Heart right ventricle (tissue), 16 donors: ENCODE measurements at regions not wholly inside any gene's neighbourhood (a gene's known extent, or its start where the extent isn't known, plus 50 kb on each side); places are given as distances from the start of the nearest gene placed in this dataset.
"Not testable (repeated sequence)": the region's sequence is repeated elsewhere in the genome, so short reads cannot be mapped to it uniquely, and the experiment has no call there.

Experiments
- ATAC-seq, 8 donors: fragments of 200-7000 bp; cut with Tn5 transposase; one replicate each; pipeline ENCODE4 v1.9.1; 2020; ENCODE audit warnings: mild to moderate bottlenecking in 8 of 8, moderate library complexity in 8 of 8, moderate number of reproducible peaks in 1 of 8
- DNase-seq, 2 donors: peaks; one replicate each; pipeline ENCODE4 v3.0.0-alpha.2; 2020
- H3K27ac ChIP-seq, 10 donors: fragments of 200-600 bp; sonication (generic) in 2 of 10; one replicate each; pipeline versions ENCODE4 v1.5.0 to v1.8.0; 2020 to 2022; ENCODE audit warnings: mild to moderate bottlenecking in 3 of 10
- H3K27me3 ChIP-seq, 7 donors: fragments of 200-600 bp; one replicate each; pipeline ENCODE4 v1.8.0; 2021 to 2022; ENCODE audit warnings: mild to moderate bottlenecking in 2 of 7
- H3K36me3 ChIP-seq, 9 donors: fragments of 200-600 bp; sonication (generic) in 1 of 9; one replicate each; pipeline versions ENCODE4 v1.5.0 to v1.8.0; 2020 to 2022; ENCODE audit warnings: mild to moderate bottlenecking in 2 of 9
- H3K4me1 ChIP-seq, 9 donors: fragments of 200-600 bp; sonication (generic) in 1 of 9; one replicate each; pipeline versions ENCODE4 v1.5.0 to v1.8.0; 2020 to 2022; ENCODE audit warnings: mild to moderate bottlenecking in 4 of 9
- H3K4me3 ChIP-seq, 10 donors: fragments of 200-600 bp; sonication (generic) in 2 of 10; one replicate each; pipeline versions ENCODE4 v1.5.0 to v1.8.0; 2020 to 2022; ENCODE audit warnings: mild to moderate bottlenecking in 7 of 10, moderate library complexity in 2 of 10
- H3K9me3 ChIP-seq, 11 donors: fragments of 200-600 bp in 10 of 11; sonication (generic) in 2 of 11; one replicate each; pipeline versions ENCODE4 v1.5.0 to v1.8.0; 2013 to 2022; ENCODE audit warnings: mild to moderate bottlenecking in 2 of 11, control low read depth in 1 of 11, moderate library complexity in 1 of 11
- WGBS, 2 donors: extraction: QIAGEN DNeasy Blood & Tissue Kit; methylation state at CpG; one replicate each; pipeline ENCODE4 v1.1.7; 2013; ENCODE audit warnings: inconsistent platforms in 1 of 2; 5-methylcytosine and 5-hydroxymethylcytosine counted together
- intact Hi-C, 10 donors: fragments of 100-400 bp; cut with DNase I; formaldehyde crosslinking; loops; one replicate each; pipeline versions ENCODE4 v1.11.1 to v1.14.2; 2022
- TF ChIP-seq, protein P1 (sequence below), 9 donors: fragments of 200-600 bp; sonication (generic) in 2 of 9; IDR thresholded peaks; one replicate each; pipeline versions ENCODE4 v1.5.0 to v1.8.0; 2021 to 2022; ENCODE audit warnings: antibody characterized with exemption in 9 of 9, mild to moderate bottlenecking in 5 of 9, moderate library complexity in 1 of 9
- donor health status: Arrhythmogenic right ventricular cardiomyopathy.
- donor health status: ischemic (EF 13 %, LVEDD 7.1; RV severe dilation, severe dysfunction).
- donor health status: healthy with polysubstance abuse.
- donor health status: DM: no; HTN: yes; CAD: no.
- donor health status: DM: no; HTN: no; CAD: no.
- donor health status: ischemic (EF 25% LVEDD 6.9; RV normal size, moderate dysfunction).
- donor health status: ischemic (EF 25% LVEDD 5.7; RV mildly dilated, moderate dysfunction).
- donor health status: healthy.
- donor health status: DM: yes; HTN: yes; CAD: no.
- donor health status: Ischemic cardiomyopathy.
- donor health status: ischemic (EF 35%, LVEDD 5.7; RV mildly dilated, moderate dysfunction).
- donor health status: nonischemic (EF 11% LVEDD 7.7; RV severe dilation, severe dysfunction).
- donor health status: DM: yes; HTN: yes; CAD: no.
- donor health status: PGD.
- donor health status: ischemic (EF 29% LVEDD 5.4; RV normal size, mild dysfunction).
- donor health status: nonischemic (EF 23%, LVEDD 6.1; RV moderate dilation, normal function).

DNA sequence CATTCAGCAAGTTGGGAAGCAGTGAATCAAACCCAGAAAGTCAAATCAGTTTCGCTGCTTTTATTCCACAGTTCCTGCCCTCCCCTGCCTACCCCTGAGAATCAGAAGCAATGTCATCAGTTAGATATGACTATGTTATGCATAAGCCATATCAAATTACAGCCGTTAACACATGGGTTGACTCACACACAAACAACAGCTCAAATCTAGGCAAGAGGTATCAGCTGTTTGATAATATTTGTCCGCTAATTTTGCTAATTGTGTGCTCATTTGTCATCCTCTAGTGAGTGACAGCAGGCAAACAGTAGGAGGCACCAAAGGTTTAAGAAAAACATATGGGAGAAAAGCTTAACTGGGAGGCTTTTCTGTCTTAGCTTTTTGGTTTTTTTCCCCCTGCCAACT is 327.4 kb upstream of the CCL2 start:
- Histone ChIP-seq H3K9me3 (no peaks in the 10 kb centered on the region), H3K27me3 (peaks cover 0 to 60% (median 32%) of the 10 kb centered on the region in 7 donors), H3K4me1 (no peaks in the 10 kb centered on the region), H3K4me3 (no peak overlapping the region), H3K27ac (no peak overlapping the region), H3K36me3 (no peaks in the 10 kb centered on the region)
- DNase-seq (no peak), ATAC-seq (peak in 1 of 8 donors; percentile 49)
- TF ChIP-seq, protein P1, sequence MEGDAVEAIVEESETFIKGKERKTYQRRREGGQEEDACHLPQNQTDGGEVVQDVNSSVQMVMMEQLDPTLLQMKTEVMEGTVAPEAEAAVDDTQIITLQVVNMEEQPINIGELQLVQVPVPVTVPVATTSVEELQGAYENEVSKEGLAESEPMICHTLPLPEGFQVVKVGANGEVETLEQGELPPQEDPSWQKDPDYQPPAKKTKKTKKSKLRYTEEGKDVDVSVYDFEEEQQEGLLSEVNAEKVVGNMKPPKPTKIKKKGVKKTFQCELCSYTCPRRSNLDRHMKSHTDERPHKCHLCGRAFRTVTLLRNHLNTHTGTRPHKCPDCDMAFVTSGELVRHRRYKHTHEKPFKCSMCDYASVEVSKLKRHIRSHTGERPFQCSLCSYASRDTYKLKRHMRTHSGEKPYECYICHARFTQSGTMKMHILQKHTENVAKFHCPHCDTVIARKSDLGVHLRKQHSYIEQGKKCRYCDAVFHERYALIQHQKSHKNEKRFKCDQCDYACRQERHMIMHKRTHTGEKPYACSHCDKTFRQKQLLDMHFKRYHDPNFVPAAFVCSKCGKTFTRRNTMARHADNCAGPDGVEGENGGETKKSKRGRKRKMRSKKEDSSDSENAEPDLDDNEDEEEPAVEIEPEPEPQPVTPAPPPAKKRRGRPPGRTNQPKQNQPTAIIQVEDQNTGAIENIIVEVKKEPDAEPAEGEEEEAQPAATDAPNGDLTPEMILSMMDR (IDR thresholded peaks at IDR 0.05) = peak in 7 of 9 donors; percentile 19 to 60 (median 52)
- intact Hi-C loops = loop anchor here in 9 of 10 donors (2.0 to 10.0 kb wide), 5 partner anchors 153 to 235 kb away; no protein-coding TSS in a partner anchor
- WGBS, 2 donors = 21 to 23% methylated on average over 3 of the region's 3 CpGs

DNA sequence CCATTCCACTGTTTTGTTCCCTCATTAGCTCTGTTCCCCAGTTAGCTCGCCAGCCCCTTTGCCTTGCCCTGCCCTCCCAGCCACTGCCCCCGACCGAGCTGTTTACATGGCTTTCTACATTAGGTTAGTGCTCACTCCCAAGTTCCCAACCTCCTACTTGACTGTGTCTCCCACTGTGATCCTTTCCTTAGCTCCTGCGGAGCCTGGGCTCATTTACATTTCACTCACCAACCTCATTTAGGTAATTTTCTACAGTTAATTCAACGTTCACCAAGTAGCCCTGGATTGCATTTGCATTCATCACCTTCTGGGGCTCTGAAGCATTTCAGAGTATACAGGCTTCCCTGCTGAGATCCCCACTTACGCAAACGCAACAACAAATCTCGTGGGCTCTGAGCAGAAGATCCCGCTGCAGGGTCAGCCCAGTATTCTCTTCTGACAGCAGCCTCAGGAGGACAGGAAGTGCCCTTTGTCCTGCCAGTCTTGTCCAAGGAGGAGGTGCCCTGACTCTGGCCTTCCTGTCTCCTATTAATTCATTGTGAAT is 325.8 kb upstream of the CCL2 start:
- Histone ChIP-seq H3K36me3 (no peaks in the 10 kb centered on the region), H3K4me3 (no peak overlapping the region), H3K27ac (no peak overlapping the region), H3K27me3 (peaks cover 0 to 58% (median 27%) of the 10 kb centered on the region in 7 donors), H3K9me3 (no peaks in the 10 kb centered on the region), H3K4me1 (no peaks in the 10 kb centered on the region)
- 46 to 62% methylated on average over 9 of the region's 9 CpGs for WGBS, 2 donors
- ATAC-seq = no peak
- TF ChIP-seq, protein P1 (IDR thresholded peaks at IDR 0.05) = no peak
- intact Hi-C loops = loop anchor here in 9 of 10 donors (2.0 to 10.0 kb wide), 5 partner anchors 154 to 233 kb away; no protein-coding TSS in a partner anchor
- no peak for DNase-seq

DNA sequence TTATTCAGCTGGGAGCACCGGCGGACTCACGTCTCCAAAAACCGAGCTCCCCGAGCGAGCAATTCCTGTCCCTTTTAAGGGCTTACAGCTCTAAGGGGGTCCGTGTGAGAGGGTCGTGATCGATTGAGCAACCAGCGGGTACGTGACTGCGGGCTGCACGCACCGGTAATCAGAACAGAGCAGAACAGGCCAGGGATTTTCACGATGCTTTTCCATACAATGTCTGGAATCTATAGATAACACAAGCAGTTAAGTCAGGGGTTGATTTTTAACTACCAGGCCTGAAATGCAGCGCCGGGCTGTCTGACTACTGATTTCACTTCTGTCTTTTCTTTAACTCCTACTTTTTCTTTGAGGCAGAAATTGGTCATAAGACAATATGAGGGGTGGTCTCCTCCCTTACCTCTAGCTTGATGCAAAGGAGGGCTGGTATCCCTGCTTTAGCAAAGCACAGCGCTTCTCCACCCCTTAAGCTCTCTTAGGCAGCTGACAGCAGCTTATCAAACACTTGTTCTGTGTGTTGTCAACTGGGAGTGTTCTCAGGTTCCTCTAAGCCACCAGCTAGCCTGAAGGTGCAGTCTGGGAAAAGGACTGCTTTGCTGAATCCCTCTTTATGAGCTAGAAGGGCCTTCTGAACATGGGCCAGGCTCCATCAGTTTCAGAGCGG is 323.8 kb upstream of the CCL2 start:
- 75 to 82% methylated on average over 19 of the region's 19 CpGs for WGBS, 2 donors
- peak in 1 of 8 donors; percentile 42 for ATAC-seq

DNA sequence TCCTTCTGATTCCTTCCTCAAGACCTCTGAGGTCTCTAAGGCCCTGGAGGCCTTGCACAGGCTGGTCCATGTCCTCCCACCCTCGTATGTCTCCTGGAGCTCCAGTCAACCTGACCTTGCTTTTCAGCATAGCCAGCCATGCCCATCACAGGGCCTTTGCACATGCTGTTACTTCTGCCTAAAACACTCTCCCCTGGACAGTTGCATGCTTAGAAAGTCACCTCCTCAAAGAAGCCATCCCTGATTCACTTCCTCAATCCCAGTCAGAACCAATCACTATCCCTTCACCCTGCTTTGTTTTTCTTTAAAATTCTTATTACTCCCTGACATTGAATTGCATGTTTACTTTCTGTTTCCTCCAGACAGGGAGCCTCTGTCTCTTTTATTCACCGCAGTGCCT is 322.1 kb upstream of the CCL2 start:
- Histone ChIP-seq H3K4me1 (no peaks in the 10 kb centered on the region), H3K27ac (no peak overlapping the region), H3K4me3 (no peak overlapping the region), H3K27me3 (peaks cover 0 to 38% (median 13%) of the 10 kb centered on the region in 7 donors), H3K9me3 (no peaks in the 10 kb centered on the region), H3K36me3 (no peaks in the 10 kb centered on the region)
- ATAC-seq (no peak), DNase-seq (no peak)
- intact Hi-C loops = no loop called here
- WGBS, 2 donors = 79 to 83% methylated on average over 2 of the region's 2 CpGs
- TF ChIP-seq, protein P1 (IDR thresholded peaks at IDR 0.05) = no peak

More for the DNA sequence above, 323.8 kb upstream of the CCL2 start:
- peaks cover 0 to 44% (median 25%) of the 10 kb centered on the region in 7 donors for H3K27me3 ChIP-seq
- H3K4me3 ChIP-seq, DNase-seq, H3K36me3 ChIP-seq, H3K27ac ChIP-seq, intact Hi-C loops, H3K9me3 ChIP-seq, H3K4me1 ChIP-seq: not testable (repeated sequence)

DNA sequence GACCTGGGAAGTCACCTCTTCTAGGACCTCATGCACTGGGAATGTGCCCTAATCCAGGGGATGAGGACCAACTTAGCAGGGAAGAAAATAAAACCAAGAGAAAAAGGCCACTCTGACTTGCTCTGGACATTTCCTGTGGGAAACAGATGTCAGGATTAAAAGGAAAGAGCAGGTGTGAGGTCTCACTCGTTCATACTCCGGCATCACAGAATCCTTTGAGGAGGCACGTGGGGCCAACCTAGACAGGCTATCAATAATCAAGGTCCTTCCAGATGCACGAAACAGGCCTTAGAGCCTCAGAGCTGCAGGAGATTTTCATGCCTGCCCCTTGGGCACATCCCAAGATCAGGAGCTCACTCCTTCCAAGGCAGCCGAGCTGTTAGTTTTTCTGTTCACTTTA is 321.5 kb upstream of the CCL2 start:
- TF ChIP-seq, protein P1 (IDR thresholded peaks at IDR 0.05) = no peak
- 49 to 50% methylated on average over 5 of the region's 5 CpGs for WGBS, 2 donors
- intact Hi-C loops = no loop called here
- Histone ChIP-seq H3K4me3 (no peak overlapping the region), H3K27me3 (peaks cover 0 to 36% (median 7%) of the 10 kb centered on the region in 7 donors), H3K4me1 (no peaks in the 10 kb centered on the region), H3K36me3 (no peaks in the 10 kb centered on the region), H3K27ac (no peak overlapping the region), H3K9me3 (no peaks in the 10 kb centered on the region)
- DNase-seq = no peak
- no peak for ATAC-seq
